CD4-positive, alpha-beta T cell treated with Interleukin-17A for 1 hour (primary cell): ENCODE measurements at regions not wholly inside any gene's neighbourhood (a gene's known extent, or its start where the extent isn't known, plus 50 kb on each side); places are given as distances from the start of the nearest gene placed in this dataset.

ENCODE experiments used
- DNase-seq: peaks from one replicate; pipeline ENCODE4 v3.0.0-alpha.2; 2020

GRCh38 chr17:68812876-68813584, 142.2 kb downstream of the ABCA8 start:
- DNase-seq, result no peak

- no peak for DNase-seq
These were observed 146.0 kb downstream of the ABCA8 start for GRCh38 chr17:68809148-68809547.

GRCh38 chr17:68807998-68808772, 147.0 kb downstream of the ABCA8 start:
- DNase-seq, result no peak

- DNase-seq, result no peak
These were observed 149.6 kb downstream of the ABCA8 start for GRCh38 chr17:68805609-68806008.

GRCh38 chr17:68804777-68805520, 150.2 kb downstream of the ABCA8 start:
- DNase-seq, result no peak

- DNase-seq, result no peak
These were observed 151.8 kb downstream of the ABCA8 start for GRCh38 chr17:68803164-68803929.

- DNase-seq, result no peak
These were observed 153.6 kb downstream of the ABCA8 start for GRCh38 chr17:68801335-68802247.

- DNase-seq, result no peak
These were observed 154.4 kb downstream of the ABCA8 start for GRCh38 chr17:68800751-68801150.

- DNase-seq, result no peak
These were observed 160.4 kb downstream of the ABCA8 start for GRCh38 chr17:68794636-68795434.

- DNase-seq, result no peak
These were observed 162.3 kb downstream of the ABCA8 start for GRCh38 chr17:68792873-68793272.

- DNase-seq, result no peak
These were observed 163.0 kb downstream of the ABCA8 start for GRCh38 chr17:68792042-68792685.

- DNase-seq, result no peak
These were observed 164.3 kb downstream of the ABCA8 start for GRCh38 chr17:68790931-68791330.

GRCh38 chr17:68790492-68790891, 164.7 kb downstream of the ABCA8 start:
- DNase-seq, result no peak

GRCh38 chr17:68789203-68789962, 165.8 kb downstream of the ABCA8 start:
- no peak for DNase-seq

GRCh38 chr17:68785565-68786486, 169.4 kb downstream of the ABCA8 start:
- DNase-seq, result no peak

- no peak for DNase-seq
These were observed 170.8 kb downstream of the ABCA8 start for GRCh38 chr17:68784431-68784830.

GRCh38 chr17:68783861-68784260, 171.3 kb downstream of the ABCA8 start:
- no peak for DNase-seq

GRCh38 chr17:68782789-68783188, 172.4 kb downstream of the ABCA8 start:
- no peak for DNase-seq
